Activated CD8-positive, alpha-beta memory T cell treated with anti-CD3 and anti-CD28 coated beads for 36 hours (primary cell): ENCODE measurements at regions not wholly inside any gene's neighbourhood (a gene's known extent, or its start where the extent isn't known, plus 50 kb on each side); places are given as distances from the start of the nearest gene placed in this dataset.
"Not testable (repeated sequence)": the region's sequence is repeated elsewhere in the genome, so short reads cannot be mapped to it uniquely, and the experiment has no call there.

Source experiments
- CTCF ChIA-PET: fragments of 350-600 bp; sonication (Branson Sonifier 250); formaldehyde crosslinking; loops from one replicate; lab custom pipeline; 2021; ENCODE audit warnings: antibody characterized with exemption; lab: Charles Lee
- POLR2A ChIA-PET: fragments of 350-600 bp; sonication (Branson Sonifier 250); formaldehyde crosslinking; loops from one replicate; lab custom pipeline; 2021; ENCODE audit warnings: antibody characterized with exemption; lab: Charles Lee

DNA sequence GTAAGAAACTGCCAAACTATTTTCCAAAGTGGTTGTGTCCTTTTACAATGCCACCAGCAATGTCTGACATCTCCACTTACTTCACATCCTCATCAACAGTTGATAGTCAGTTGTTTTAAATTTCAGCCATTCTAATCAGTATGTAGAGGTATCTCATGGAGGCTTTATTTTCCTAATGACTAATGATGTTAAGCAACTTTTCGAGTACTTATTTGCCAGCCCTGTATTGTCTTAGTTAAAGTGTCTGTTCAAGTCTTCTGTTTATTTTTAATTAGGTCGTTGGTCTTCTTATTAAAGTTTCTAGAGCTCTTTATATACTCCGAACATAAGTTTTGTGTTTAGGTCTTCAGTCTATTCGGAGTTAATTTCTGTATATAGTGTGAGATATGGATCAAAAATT, 54.9 kb upstream of the NBPF12 start:
- CTCF ChIA-PET, POLR2A ChIA-PET: not testable (repeated sequence)

DNA sequence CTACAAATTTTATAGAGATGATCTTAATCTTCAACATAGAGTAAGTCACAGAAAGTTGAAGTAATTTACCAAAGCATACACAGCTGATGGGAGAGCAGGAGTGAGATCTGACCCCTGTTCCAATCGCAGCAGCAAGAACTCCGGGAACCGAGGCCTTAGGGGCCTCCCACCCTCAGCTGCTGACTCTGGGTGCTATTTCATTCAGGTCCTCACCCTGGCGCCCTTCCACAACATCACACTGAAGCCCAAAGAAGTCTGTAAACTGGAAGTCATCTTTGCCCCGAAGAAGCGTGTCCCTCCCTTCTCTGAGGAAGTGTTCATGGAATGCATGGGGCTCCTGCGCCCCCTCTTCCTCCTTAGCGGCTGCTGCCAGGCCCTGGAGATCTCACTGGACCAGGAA, 57.0 kb upstream of the NBPF12 start:
- CTCF ChIA-PET, POLR2A ChIA-PET: not testable (repeated sequence)

DNA sequence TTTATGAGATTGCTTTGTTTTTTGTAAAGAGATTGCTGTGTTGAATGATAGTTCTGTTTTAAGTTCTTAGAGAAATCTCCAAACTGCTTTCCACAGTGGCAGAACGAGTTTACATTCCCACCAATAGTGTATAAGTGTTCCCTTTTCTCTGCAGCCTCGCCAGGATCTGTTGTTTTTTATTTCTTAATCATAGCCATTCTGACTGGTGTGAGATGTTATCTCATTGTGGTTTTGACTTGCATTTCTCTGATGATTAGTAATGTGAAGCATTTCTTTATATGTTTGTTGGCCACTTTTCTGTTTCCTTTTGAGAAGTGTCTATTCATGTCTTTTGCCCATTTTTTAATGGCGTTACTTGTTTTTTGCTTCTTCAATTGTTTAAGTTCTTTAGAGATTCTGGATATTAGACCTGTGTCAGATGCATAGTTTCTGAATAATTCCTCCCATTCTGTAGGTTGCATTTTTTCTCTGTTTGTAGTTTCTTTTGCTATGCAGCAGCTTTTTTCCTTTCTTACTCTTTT, 74.3 kb upstream of the NBPF12 start:
- POLR2A ChIA-PET, CTCF ChIA-PET: not testable (repeated sequence)

- CTCF ChIA-PET, POLR2A ChIA-PET: not testable (repeated sequence)
Observed at GRCh38 chr1:146853147-146853546, 85.0 kb upstream of the NBPF12 start.

DNA sequence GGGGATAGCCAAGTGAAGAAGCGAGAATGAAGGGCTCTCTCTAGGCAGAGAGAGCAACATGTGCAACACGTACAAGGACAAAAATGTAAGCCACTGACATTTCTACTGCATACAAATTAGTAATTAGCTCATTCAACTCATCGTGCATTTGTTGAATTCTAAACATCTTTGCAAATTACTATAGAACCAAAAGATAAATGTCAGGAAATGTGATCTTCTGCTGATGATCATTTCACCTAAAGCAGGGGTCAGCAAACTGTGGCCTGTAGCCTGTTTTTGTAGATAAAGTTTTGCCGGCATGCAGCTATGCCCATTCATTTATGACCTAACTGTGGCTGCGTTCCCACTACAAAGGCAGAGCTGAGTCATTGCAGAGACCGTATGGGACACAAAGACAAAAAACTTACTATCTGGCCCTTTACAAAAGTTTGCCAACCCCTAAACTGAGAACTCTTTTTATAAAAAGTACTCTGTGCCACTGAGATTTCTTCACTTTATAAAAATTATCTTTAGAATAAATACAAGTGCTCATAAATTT, 87.7 kb upstream of the NBPF12 start:
- CTCF ChIA-PET, POLR2A ChIA-PET: not testable (repeated sequence)

DNA sequence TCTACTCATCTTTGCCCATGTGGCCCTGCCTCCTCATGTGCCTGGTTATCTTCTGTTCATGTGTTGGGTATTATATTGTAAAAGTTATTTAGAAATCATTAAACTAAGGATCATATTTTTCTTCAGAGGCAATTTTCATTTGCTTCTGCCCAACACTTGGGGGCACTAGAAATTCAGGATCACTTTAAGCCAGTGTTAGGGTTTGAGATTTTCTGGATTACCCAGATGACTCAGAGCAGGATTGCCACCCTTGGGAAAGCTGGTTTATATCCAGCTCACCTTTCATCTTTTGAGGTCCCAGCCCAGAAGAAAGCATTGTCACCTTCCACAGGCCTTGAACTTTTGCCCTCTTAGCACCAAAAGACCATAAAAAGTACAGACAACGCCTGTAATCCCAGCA, 99.4 kb upstream of the NBPF12 start:
- POLR2A ChIA-PET = not testable (repeated sequence)

GRCh38 chr1:146826957-146827356, 111.2 kb upstream of the NBPF12 start:
- POLR2A ChIA-PET, CTCF ChIA-PET: not testable (repeated sequence)

More for the DNA sequence above, 99.4 kb upstream of the NBPF12 start:
- CTCF ChIA-PET = not testable (repeated sequence)

DNA sequence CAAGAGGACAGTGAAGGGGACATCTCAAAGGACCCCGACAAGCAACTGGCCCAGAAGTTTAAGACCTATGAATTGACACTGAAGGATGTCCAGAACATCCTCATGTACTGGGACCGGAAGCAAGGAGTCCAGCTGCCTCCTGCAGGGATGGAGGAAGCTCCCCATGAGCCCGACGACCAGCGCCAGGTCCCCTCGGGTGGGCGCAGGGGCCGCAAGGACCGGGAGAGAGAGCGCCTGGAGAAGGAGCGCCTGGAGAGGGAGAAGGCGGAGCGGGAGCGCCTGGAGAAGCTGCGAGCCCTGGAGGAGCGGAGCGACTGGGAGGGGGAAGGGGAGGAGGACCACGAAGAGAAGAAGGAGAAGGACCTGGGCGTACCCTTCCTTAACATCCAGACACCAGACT, 143.9 kb upstream of the NBPF12 start:
- POLR2A ChIA-PET, CTCF ChIA-PET: not testable (repeated sequence)

GRCh38 chr1:146792725-146793124, 145.4 kb upstream of the NBPF12 start:
- CTCF ChIA-PET, POLR2A ChIA-PET: not testable (repeated sequence)

GRCh38 chr1:146784212-146784940, 153.7 kb upstream of the NBPF12 start:
- POLR2A ChIA-PET, CTCF ChIA-PET: not testable (repeated sequence)

DNA sequence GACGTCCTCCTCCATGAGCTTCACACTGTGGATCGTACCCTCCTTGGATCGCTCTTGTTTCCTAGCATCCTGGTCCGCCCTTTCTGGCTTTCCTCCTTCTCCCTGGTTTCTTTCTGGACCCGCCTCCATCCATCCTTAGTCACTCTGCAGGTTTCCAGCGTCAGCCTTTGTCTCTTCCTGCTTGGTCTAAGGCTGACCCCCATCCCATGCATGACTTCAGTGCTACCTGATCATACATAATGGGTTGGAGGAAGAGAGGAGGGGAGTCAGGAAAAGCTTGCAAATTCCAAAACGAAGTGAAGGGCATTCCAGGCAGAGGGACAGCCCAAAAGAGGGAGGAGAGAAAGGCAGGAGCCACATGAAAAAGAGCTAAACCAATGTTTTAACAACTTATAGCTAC, 156.9 kb upstream of the NBPF12 start:
- POLR2A ChIA-PET, CTCF ChIA-PET: not testable (repeated sequence)

- CTCF ChIA-PET, POLR2A ChIA-PET: not testable (repeated sequence)
Observed at GRCh38 chr1:146777826-146778602, 160.1 kb upstream of the NBPF12 start.

- POLR2A ChIA-PET, CTCF ChIA-PET: not testable (repeated sequence)
Observed at GRCh38 chr1:146774988-146775387, 163.1 kb upstream of the NBPF12 start.

- POLR2A ChIA-PET, CTCF ChIA-PET: not testable (repeated sequence)
Observed at GRCh38 chr1:146774271-146774670, 163.9 kb upstream of the NBPF12 start.

GRCh38 chr1:146771409-146771808, 166.7 kb upstream of the NBPF12 start:
- CTCF ChIA-PET, POLR2A ChIA-PET: not testable (repeated sequence)

GRCh38 chr1:146770998-146771397, 167.1 kb upstream of the NBPF12 start:
- CTCF ChIA-PET, POLR2A ChIA-PET: not testable (repeated sequence)

DNA sequence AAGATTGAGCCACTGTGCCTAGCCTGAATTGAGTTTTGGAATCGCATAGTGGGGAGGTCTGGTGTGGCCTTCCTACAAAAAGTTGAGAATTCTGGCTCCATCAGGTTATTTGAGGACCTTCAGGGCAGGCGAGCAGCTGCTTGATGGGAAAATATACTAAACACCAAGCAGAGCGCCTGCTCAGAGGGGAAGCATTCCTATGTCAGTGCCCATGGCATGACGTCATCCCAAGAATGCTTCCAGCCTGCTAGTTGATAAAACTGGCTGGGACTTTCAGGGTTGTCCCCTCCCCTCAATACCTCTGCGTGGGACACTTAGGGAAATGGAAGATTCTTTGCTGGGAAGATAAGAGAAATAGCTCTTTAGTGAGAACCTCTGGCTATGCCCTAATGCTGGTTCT, 174.9 kb upstream of the NBPF12 start:
- POLR2A ChIA-PET, CTCF ChIA-PET: not testable (repeated sequence)

- POLR2A ChIA-PET, CTCF ChIA-PET: not testable (repeated sequence)
Observed at GRCh38 chr1:146756858-146757257, 181.3 kb upstream of the NBPF12 start.

DNA sequence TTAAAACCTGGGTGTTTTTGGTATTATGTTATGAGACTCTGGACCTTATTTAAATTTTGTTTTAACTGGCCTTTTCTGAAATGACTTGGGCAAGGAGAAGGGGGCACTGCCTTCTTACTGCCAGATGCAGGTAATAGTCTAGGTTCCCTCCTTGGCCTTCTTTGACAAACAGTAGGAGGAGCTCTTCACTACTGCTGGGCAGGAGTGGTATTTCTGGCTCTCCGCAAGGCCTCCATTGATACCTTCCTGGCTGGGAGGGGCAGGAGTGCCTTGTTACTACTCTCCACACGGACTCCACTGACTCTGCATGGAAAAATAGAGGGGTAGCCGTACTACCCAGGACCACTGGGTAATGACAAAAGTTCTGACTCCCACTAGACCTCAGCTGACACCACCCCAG, 189.4 kb upstream of the NBPF12 start:
- POLR2A ChIA-PET = not testable (repeated sequence)

GRCh38 chr1:146731981-146732680, 206.0 kb upstream of the NBPF12 start:
- CTCF ChIA-PET, POLR2A ChIA-PET: not testable (repeated sequence)

More for the DNA sequence above, 189.4 kb upstream of the NBPF12 start:
- CTCF ChIA-PET = not testable (repeated sequence)
